ENCODE measurements at regions not wholly inside any gene's neighbourhood (a gene's known extent, or its start where the extent isn't known, plus 50 kb on each side); places are given as distances from the start of the nearest gene placed in this dataset.

DNA sequence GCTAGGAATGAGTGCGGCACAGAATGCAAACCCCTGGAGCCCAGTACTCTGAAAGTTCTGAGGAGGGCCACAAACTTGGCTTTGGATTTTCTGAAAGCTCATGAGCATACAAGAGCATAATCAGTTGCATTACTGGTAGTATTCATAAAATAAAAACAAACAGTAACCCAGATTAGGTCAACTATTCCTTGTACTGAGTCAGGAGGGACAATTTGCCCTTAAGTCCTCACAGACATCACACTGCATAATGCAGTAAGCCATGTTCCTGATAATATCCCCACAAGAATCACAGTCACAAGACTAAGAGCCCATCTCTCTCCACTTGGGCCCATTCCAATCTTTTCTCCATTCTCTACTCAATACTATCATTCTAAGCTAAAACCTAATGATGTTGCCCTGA, 126.9 kb upstream of the NEIL3 start:
- TF ChIP-seq FOXA1 (IDR thresholded peaks at IDR 0.05), result no peak
- TF ChIP-seq HDGF (IDR thresholded peaks at IDR 0.05; ENCODE audit: borderline replicate concordance), result no peak
- TF ChIP-seq ZNF384 (IDR thresholded peaks at IDR 0.05), result no peak
- no peak for TF ChIP-seq NFRKB (IDR thresholded peaks at IDR 0.05)
- no peak for TF ChIP-seq SP1 (IDR thresholded peaks at IDR 0.05)
- TF ChIP-seq FOXK2 (IDR thresholded peaks at IDR 0.05), result no peak
- TF ChIP-seq TARDBP (IDR thresholded peaks at IDR 0.05), result no peak
- no peak for TF ChIP-seq BHLHE40 (IDR thresholded peaks at IDR 0.05; ENCODE audit: borderline replicate concordance)
- no peak for TF ChIP-seq FOXM1 (IDR thresholded peaks at IDR 0.05; ENCODE audit: borderline replicate concordance)
- TF ChIP-seq ARNT (IDR thresholded peaks at IDR 0.05), result no peak
- no peak for TF ChIP-seq ELF4 (IDR thresholded peaks at IDR 0.05)
- no peak for TF ChIP-seq CTBP1 (IDR thresholded peaks at IDR 0.05; ENCODE audit: borderline replicate concordance)
- no peak for TF ChIP-seq L3MBTL2 (conservative IDR thresholded peaks at IDR 0.05)

Data from HEK293T (cell line).